ENCODE measurements at regions not wholly inside any gene's neighbourhood (a gene's known extent, or its start where the extent isn't known, plus 50 kb on each side); places are given as distances from the start of the nearest gene placed in this dataset.
"Not testable (repeated sequence)": the region's sequence is repeated elsewhere in the genome, so short reads cannot be mapped to it uniquely, and the experiment has no call there.

- no peak for DNase-seq
Observed at GRCh38 chr6:163893609-163894189, 479.2 kb downstream of the QKI start.

- DNase-seq, result no peak
Observed at GRCh38 chr6:163892824-163893561, 478.5 kb downstream of the QKI start.

- no peak for DNase-seq
Observed at GRCh38 chr6:163889904-163890514, 475.5 kb downstream of the QKI start.

DNA sequence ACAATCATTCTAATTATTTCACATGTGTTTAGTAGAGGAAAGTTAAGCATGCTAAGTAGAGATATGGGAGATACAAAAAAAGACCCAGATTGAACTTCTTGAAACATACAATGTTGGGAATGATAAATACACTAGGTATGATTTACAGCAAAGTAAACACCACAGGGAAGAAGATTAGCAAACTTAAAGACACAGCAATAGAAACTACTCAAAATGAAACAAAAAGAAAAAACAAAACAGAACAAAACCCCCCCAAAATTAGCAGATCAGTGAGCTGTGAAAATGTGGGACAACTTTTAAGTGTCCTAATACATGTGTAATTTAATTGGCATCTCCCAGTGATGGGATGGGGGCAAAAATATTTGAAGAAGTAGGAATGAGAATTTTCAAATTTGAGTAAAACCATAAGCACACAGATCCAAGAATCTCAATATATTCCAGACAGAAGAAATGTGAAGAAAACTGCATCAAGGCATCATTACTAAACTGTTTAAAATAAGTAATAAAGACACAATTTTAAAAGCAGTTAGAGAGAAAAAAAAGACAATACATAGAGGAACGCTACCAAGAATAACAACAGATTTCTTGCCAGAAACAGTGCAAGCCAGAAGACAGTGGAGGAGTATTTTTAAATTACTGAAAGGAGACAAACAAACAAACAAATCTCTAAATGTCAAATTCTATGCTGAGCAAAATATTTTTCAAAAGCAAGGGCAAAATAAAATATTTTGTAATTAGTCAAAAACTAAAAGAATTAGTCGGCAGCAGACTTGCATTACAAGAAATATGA is 473.7 kb downstream of the QKI start:
- no peak for DNase-seq

DNA sequence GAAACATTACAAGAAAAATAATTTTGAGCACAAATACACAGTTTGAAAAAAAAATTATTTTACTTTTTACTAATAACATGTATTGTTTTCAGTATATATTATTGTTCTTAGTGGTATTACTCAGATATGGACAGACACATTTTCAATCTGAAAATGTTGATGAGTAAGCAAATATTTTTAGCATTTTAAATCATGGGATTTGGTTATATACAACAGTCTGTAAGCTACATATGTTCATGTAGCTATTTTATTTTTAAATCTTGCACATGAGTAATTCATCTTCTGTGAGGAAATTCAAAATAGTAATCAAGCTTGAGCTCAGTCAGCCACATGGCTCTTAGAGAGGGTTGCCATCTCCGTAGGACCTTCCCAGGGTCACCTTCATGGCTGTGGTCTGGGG is 471.9 kb downstream of the QKI start:
- no peak for DNase-seq

DNA sequence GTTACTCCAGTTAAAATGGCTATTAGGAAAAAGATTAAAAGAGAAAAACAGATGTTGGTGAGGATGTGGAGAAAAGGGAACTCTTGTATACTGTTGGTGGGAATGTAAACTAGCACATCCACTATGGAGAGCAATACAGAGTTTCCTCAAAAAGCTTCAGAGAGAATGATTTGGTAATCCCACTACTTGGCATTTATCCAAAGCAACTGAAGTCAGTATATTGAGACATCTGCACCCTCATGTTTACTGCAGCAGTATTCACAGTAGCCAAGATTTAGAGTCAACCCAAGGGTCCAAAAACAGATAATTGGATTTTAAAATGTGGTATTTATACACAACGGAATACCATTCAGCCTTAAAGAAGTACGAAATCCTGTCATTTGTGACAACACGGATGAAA is 469.5 kb downstream of the QKI start:
- no peak for DNase-seq

DNA sequence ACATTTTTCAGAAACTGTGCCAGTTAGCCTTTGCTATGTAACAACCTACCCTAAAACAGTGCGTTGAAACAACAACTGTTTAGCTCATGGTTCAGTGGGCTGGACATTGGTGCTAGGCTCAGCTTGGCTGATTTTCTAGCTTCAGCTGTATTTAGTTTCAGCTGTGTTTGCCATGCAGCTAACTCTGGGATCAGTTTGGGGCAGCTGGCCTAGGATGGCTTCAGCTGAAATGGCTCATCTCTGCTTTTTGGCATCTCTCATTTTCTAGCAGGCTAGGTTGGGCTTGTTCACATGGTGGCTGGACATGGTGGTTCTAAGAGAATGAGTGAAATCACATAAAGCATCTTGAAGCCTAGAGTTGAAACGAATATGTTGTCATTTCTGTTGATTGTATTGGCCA is 464.2 kb downstream of the QKI start:
- no peak for DNase-seq

GRCh38 chr6:163877877-163878639 is 463.5 kb downstream of the QKI start:
- no peak for DNase-seq

- DNase-seq, result no peak
Observed at GRCh38 chr6:163876391-163876790, 461.9 kb downstream of the QKI start.

- DNase-seq, result no peak
Observed at GRCh38 chr6:163874784-163875183, 460.3 kb downstream of the QKI start.

- DNase-seq, result no peak
Observed at GRCh38 chr6:163872335-163872734, 457.8 kb downstream of the QKI start.

GRCh38 chr6:163871616-163872015 is 457.1 kb downstream of the QKI start:
- no peak for DNase-seq

DNA sequence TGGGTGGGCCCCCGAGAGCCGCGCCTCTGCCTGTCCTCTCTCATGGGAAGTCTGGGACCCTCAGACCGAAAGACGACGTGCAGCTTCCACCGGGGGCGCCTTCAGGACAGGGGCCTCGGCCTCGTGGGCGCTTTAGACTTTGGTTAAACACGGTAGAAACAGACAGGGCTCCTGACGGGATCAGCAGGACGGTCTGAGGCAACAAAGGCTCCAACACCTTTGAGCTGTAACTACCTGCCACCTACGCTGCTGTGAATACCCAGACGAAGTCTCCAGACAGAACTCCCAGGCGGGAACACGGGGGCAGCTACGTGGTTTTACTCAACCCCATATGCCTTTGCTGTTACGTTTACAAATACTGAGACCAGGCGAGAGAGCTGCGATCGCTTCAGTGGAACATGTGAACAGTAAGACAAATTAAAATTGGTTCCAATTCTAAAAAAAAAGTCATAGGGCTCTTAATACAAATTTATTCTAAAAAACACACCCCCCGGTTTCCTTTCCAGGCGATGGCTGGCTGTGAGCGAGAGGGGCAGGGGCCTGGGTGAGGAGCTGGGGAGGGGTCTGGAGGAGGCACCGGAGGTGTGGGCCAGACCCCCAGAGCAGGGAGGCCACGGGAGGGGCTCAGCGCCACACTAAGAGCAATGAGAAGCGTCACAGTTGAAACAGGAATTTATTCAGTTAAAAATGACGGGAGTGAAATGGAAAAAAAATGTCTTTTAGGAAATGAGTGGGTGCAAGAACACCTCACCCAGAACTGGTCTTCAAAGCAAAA is 453.2 kb downstream of the QKI start:
- DNase-seq, result no peak

DNA sequence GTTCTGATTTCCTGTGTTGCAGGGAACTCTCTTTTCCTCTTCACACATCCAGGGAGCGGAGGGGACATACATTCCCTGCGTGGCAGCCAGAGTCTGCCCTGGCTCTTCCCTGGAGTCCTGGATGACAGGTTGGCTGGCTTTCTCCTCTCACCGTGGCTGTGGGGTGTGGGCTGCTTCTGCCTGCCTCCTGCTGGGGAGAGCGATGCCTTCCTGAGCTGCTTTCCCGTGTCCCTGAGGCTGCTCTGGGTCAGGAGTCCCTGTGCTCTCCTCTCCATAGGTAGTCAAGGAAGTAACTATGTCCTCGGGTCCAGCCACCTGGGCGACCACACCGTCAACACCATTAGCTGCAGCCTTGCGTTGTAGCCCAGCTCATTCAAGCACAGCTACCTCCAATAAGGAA is 451.7 kb downstream of the QKI start:
- DNase-seq, result no peak

GRCh38 chr6:163863565-163863964 is 449.0 kb downstream of the QKI start:
- no peak for DNase-seq

- DNase-seq, result no peak
Observed at GRCh38 chr6:163862701-163863100, 448.2 kb downstream of the QKI start.

DNA sequence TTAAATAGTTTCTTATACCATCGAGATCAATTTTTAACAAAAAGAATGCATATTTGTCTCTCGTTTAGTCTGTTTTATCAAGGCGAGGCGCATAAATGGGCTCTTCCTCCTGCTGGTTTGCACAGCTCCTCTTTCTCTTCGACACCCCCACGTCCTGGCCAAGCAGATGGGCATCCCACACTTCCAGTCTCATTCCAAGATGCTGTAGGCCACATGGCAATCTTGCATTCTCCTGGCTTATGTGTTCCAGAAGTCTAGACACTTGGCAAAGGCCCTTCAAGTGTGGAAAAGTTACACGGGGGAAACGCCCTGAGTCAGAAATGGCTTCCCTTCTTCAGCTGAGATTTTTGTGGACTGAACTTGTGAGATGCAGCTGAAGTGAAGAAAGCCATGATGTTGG is 447.1 kb downstream of the QKI start:
- DNase-seq, result no peak

- DNase-seq, result no peak
Observed at GRCh38 chr6:163860287-163861081, 446.0 kb downstream of the QKI start.

GRCh38 chr6:163858870-163859269 is 444.4 kb downstream of the QKI start:
- not testable (repeated sequence) for DNase-seq

GRCh38 chr6:163857421-163857820 is 442.9 kb downstream of the QKI start:
- no peak for DNase-seq

DNA sequence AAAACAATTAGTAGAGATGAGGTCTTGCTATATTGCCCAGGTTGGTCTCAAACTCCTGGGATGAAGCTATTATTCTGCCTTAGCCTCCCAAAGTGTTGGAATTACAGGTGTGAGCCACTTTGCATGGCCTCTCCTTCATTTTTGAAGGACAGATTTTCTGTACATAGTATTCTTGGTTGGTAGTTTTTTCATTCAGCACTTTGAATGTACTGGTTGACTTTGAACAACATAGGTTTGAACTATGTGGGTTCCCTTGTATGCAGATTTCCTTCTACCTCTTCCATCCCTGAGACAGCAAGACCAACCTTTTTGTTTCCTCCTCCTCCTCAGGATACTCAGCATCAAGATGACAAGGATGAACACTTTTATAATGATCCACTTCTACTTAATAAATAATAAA is 436.4 kb downstream of the QKI start:
- DNase-seq, result no peak
